ENCODE measurements at regions not wholly inside any gene's neighbourhood (a gene's known extent, or its start where the extent isn't known, plus 50 kb on each side); places are given as distances from the start of the nearest gene placed in this dataset.

DNA sequence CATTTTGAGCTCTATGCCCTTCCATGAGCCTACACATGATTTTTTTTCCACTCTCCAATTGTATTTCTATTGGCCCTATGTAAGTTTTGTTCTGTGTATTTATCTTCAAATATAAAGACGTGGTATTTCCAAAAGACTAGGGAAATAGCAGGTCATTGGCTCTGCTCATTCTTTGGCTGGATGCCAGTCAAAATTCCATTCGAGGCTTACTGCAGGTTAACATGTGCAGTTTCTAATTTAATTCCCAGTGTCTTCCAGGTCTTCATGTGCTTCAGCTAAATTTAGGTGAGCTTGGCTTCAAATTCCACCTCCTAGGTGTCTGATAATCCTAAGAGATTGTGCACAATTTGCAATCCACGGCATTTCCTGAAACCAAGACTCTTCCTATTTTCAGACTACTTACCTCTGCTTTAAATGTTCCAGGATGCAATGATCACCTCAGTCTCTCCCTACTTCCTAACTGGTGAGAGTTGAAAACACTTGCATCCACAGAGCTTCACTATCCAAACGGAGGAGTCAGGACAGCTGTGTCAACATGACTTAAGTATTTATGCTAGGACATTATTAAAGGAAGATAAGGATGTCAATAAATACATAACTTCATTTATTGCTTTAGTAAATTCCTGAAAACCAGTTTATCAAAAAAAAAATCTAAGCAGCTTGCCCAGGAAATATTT is 236.1 kb downstream of the COL12A1 start:
- Histone ChIP-seq H3K27me3 (ENCODE audit: insufficient read depth, low read length) (no peaks in the 10 kb centered on the region), H3K9me3 (ENCODE audit: low read depth, low read length) (no peaks in the 10 kb centered on the region), H3K4me2 (ENCODE audit: insufficient read depth, low read length) (no peak overlapping the region), H3K79me2 (ENCODE audit: insufficient read depth, low read length) (no peaks in the 10 kb centered on the region), H3K27ac (ENCODE audit: low read depth, low read length) (no peak overlapping the region), H3K4me1 (ENCODE audit: insufficient read depth, low read length) (no peaks in the 10 kb centered on the region), H4K20me1 (ENCODE audit: insufficient read depth, low read length) (no peaks in the 10 kb centered on the region), H3K4me3 (ENCODE audit: insufficient read depth, low read length) (no peak overlapping the region), H3K36me3 (ENCODE audit: insufficient read depth, low read length) (no peaks in the 10 kb centered on the region), H2AFZ (ENCODE audit: low read length) (no peak overlapping the region)
- no peak for DNase-seq (ENCODE audit: insufficient read length, low spot score, missing footprints)
- TF ChIP-seq, protein P1, sequence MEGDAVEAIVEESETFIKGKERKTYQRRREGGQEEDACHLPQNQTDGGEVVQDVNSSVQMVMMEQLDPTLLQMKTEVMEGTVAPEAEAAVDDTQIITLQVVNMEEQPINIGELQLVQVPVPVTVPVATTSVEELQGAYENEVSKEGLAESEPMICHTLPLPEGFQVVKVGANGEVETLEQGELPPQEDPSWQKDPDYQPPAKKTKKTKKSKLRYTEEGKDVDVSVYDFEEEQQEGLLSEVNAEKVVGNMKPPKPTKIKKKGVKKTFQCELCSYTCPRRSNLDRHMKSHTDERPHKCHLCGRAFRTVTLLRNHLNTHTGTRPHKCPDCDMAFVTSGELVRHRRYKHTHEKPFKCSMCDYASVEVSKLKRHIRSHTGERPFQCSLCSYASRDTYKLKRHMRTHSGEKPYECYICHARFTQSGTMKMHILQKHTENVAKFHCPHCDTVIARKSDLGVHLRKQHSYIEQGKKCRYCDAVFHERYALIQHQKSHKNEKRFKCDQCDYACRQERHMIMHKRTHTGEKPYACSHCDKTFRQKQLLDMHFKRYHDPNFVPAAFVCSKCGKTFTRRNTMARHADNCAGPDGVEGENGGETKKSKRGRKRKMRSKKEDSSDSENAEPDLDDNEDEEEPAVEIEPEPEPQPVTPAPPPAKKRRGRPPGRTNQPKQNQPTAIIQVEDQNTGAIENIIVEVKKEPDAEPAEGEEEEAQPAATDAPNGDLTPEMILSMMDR (IDR thresholded peaks at IDR 0.05; ENCODE audit: extremely low read depth, low read depth, low read length) = no peak

DNA sequence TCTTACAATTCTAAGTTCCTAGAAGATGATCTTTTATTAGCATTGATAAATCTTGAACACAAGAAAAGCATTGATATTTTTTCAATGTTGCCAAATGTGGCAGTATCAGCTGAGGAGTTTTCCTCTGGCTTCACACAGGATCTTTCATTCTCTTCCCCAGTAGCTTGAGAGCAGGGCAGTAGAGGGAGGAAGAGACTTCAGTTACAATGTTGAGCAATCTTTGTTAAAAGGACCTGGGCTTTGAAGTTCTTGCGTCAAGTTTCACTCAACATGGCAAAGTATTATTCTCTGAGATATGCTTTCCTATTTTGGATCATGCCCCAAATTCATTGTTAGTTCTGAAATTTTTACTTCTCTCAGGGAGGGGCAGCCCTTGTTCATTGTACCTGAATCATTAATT is 238.0 kb downstream of the COL12A1 start:
- Histone ChIP-seq H4K20me1 (ENCODE audit: insufficient read depth, low read length) (no peaks in the 10 kb centered on the region), H3K79me2 (ENCODE audit: insufficient read depth, low read length) (no peaks in the 10 kb centered on the region), H3K4me1 (ENCODE audit: insufficient read depth, low read length) (no peaks in the 10 kb centered on the region), H3K36me3 (ENCODE audit: insufficient read depth, low read length) (no peaks in the 10 kb centered on the region), H3K27me3 (ENCODE audit: insufficient read depth, low read length) (no peaks in the 10 kb centered on the region), H3K27ac (ENCODE audit: low read depth, low read length) (no peak overlapping the region), H3K4me3 (ENCODE audit: insufficient read depth, low read length) (no peak overlapping the region), H3K4me2 (ENCODE audit: insufficient read depth, low read length) (no peak overlapping the region), H3K9me3 (ENCODE audit: low read depth, low read length) (no peaks in the 10 kb centered on the region), H2AFZ (ENCODE audit: low read length) (no peak overlapping the region)
- TF ChIP-seq, protein P1 (IDR thresholded peaks at IDR 0.05; ENCODE audit: extremely low read depth, low read depth, low read length) = no peak
- no peak for DNase-seq (ENCODE audit: insufficient read length, low spot score, missing footprints)

DNA sequence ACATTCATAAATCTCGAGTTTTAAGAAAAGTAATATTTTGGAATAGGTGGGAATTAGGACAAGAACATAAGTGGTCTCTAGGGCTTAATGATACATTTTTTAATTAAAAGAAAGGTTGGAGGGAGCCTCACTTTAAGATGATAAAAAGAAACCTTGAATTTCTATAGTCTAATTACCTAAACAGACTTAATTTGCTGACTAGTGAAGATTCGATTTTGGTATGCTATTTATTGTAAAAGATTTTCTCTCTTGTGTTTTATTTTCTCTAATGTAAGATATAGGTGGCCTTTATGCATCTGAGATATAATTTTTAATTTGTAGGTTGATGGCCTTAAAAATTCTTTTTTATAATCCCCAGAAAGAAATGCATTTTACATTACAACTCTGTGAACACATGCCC is 239.1 kb downstream of the COL12A1 start:
- H3K36me3 ChIP-seq (ENCODE audit: insufficient read depth, low read length) = no peaks in the 10 kb centered on the region
- H3K27ac ChIP-seq (ENCODE audit: low read depth, low read length) = no peak overlapping the region
- no peak overlapping the region for H2AFZ ChIP-seq (ENCODE audit: low read length)
- no peaks in the 10 kb centered on the region for H4K20me1 ChIP-seq (ENCODE audit: insufficient read depth, low read length)
- H3K4me2 ChIP-seq (ENCODE audit: insufficient read depth, low read length) = no peak overlapping the region
- H3K9me3 ChIP-seq (ENCODE audit: low read depth, low read length) = no peaks in the 10 kb centered on the region
- H3K27me3 ChIP-seq (ENCODE audit: insufficient read depth, low read length) = no peaks in the 10 kb centered on the region
- no peaks in the 10 kb centered on the region for H3K79me2 ChIP-seq (ENCODE audit: insufficient read depth, low read length)
- TF ChIP-seq, protein P1 (IDR thresholded peaks at IDR 0.05; ENCODE audit: extremely low read depth, low read depth, low read length) = no peak
- H3K4me1 ChIP-seq (ENCODE audit: insufficient read depth, low read length) = no peaks in the 10 kb centered on the region
- no peak for DNase-seq (ENCODE audit: insufficient read length, low spot score, missing footprints)
- H3K4me3 ChIP-seq (ENCODE audit: insufficient read depth, low read length) = no peak overlapping the region

DNA sequence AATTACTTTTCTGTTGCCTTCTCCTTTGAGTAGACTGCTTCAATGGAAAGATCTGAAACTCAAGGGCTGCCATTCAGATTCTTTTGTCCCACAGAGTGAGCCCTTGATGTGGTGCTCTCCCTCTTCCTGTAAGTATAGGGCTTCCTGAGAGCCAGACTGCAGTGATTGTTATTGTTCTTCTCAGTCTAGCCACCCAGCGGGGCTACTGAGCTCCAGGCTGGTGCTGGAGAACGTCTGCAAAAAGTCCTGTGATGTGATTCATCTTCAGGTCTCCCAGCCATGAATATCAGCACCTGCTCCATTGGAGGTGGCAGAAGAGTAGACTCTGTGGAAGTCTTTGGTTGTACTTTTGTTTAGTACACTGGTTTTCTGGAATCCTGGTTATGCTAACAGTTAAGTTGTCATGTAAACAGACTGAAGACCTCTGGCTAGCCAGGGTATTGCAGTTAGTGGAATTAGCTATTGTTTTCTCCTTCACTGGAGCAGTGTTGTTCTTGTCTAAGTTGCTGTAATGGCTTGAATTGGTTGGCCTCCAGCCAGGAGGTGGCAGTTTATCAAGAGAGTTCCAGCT is 240.9 kb downstream of the COL12A1 start:
- no peaks in the 10 kb centered on the region for H3K79me2 ChIP-seq (ENCODE audit: insufficient read depth, low read length)
- no peaks in the 10 kb centered on the region for H4K20me1 ChIP-seq (ENCODE audit: insufficient read depth, low read length)
- no peaks in the 10 kb centered on the region for H3K9me3 ChIP-seq (ENCODE audit: low read depth, low read length)
- no peak overlapping the region for H3K4me2 ChIP-seq (ENCODE audit: insufficient read depth, low read length)
- no peaks in the 10 kb centered on the region for H3K36me3 ChIP-seq (ENCODE audit: insufficient read depth, low read length)
- no peak overlapping the region for H3K4me3 ChIP-seq (ENCODE audit: insufficient read depth, low read length)
- no peak overlapping the region for H3K27ac ChIP-seq (ENCODE audit: low read depth, low read length)
- TF ChIP-seq, protein P1 (IDR thresholded peaks at IDR 0.05; ENCODE audit: extremely low read depth, low read depth, low read length) = no peak
- no peaks in the 10 kb centered on the region for H3K4me1 ChIP-seq (ENCODE audit: insufficient read depth, low read length)
- H2AFZ ChIP-seq (ENCODE audit: low read length) = no peak overlapping the region
- no peaks in the 10 kb centered on the region for H3K27me3 ChIP-seq (ENCODE audit: insufficient read depth, low read length)
- no peak for DNase-seq (ENCODE audit: insufficient read length, low spot score, missing footprints)

Measured in osteoblast (primary cell).